ENCODE measurements at regions not wholly inside any gene's neighbourhood (a gene's known extent, or its start where the extent isn't known, plus 50 kb on each side); places are given as distances from the start of the nearest gene placed in this dataset.

DNA sequence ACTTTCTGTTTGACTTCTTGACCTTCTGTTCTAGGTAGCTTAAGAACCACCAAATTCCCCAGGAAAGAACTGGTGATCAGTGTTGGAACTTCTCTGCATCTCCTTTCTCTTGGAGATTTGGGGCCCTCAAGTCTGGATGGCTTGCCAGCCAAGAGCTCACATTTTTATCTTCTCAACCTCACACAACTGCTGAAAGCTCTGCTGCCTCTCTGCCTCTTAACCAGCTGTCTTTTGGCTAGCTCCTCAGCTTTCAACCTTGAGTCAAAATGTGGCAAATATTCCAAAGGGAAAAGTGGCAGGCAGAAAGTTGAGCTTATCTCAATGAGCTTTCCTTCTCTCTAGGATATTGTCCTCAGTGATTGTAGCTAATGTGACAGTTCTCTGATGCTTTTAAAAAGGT is 89.2 kb upstream of the CCDC190 start:
- Histone ChIP-seq H4K8ac (ENCODE audit: extremely low read depth, insufficient read depth, low read length) (no peak overlapping the region), H3K36me3 (ENCODE audit: control insufficient read depth in 2 of 4, insufficient read depth in 4 of 4, low read length in 3 of 4) (no peaks in the 10 kb centered on the region), H3K9me3 (ENCODE audit: insufficient read depth in 2 of 2, low read depth in 1 of 2, low read length in 1 of 2) (no peaks in the 10 kb centered on the region), H3K4me3 (ENCODE audit: extremely low read depth in 1 of 4, insufficient read depth in 2 of 4, low read depth in 3 of 4, low read length in 4 of 4) (no peak overlapping the region), H3K79me1 (ENCODE audit: low read depth, low read length) (no peaks in the 10 kb centered on the region), H2AK5ac (ENCODE audit: low read depth, low read length) (no peak overlapping the region), H3K27ac (ENCODE audit: low read depth, low read length) (no peak overlapping the region), H3K4me2 (ENCODE audit: insufficient read depth in 1 of 2, low read depth in 2 of 2, low read length in 2 of 2) (no peak overlapping the region), H4K20me1 (replicated peaks in 1 of 2; ENCODE audit: control insufficient read depth in 1 of 2, insufficient read depth in 2 of 2, low read length in 2 of 2) (no peaks in the 10 kb centered on the region), H2BK15ac (ENCODE audit: low read length) (no peak overlapping the region), H3K4me1 (replicated peaks in 1 of 4; ENCODE audit: control insufficient read depth in 3 of 4, insufficient read depth in 4 of 4, low read length in 3 of 4) (no peaks in the 10 kb centered on the region), H3K27me3 (replicated peaks in 1 of 4; ENCODE audit: control insufficient read depth in 3 of 4, extremely low read depth in 1 of 4, insufficient read depth in 3 of 4, low read length in 3 of 4) (no peaks in the 10 kb centered on the region), H2BK20ac (ENCODE audit: low read length) (no peak overlapping the region), H4K5ac (ENCODE audit: insufficient read length, low read depth, low read length) (no peak overlapping the region), H2BK12ac (ENCODE audit: low read depth, low read length) (no peak overlapping the region), H3K14ac (ENCODE audit: insufficient read length) (no peak overlapping the region), H3K9ac (replicated peaks in 1 of 4; ENCODE audit: extremely low read depth in 1 of 4, low read depth in 3 of 4, low read length in 3 of 4) (no peak overlapping the region), H4K91ac (replicated peaks; ENCODE audit: insufficient read length, low read length) (no peak overlapping the region), H3K56ac (replicated peaks; ENCODE audit: insufficient read length, low read depth, low read length) (no peak overlapping the region), H3K4ac (replicated peaks; ENCODE audit: insufficient read length, low read depth, low read length) (no peak overlapping the region), H3K79me2 (ENCODE audit: control insufficient read depth in 1 of 2, insufficient read depth in 2 of 2, low read length in 2 of 2) (no peaks in the 10 kb centered on the region), H3K18ac (ENCODE audit: extremely low read depth, low read length) (no peak overlapping the region), H2BK5ac (ENCODE audit: low read depth, low read length) (no peak overlapping the region), H2BK120ac (replicated peaks; ENCODE audit: low read depth, low read length) (no peak overlapping the region), H3K23me2 (ENCODE audit: low read depth, low read length) (no peaks in the 10 kb centered on the region; the same call in 1 of the 2 replicates), H3K23ac (ENCODE audit: insufficient read length) (no peak overlapping the region), H2AFZ (ENCODE audit: low read length) (no peak overlapping the region)
- no peak for DNase-seq (ENCODE audit: low read depth in 1 of 2, low spot score in 2 of 2)
- CTCF ChIA-PET (ENCODE audit: partially characterized antibody), result interaction anchor here (1.1 to 1.8 kb wide), 3 partner anchors 14 to 68 kb away, joined by 3 read pairs; no protein-coding TSS in a partner anchor
- no peak for FAIRE-seq
- TF ChIP-seq CEBPB (IDR thresholded peaks at IDR 0.05; ENCODE audit: low read depth, low read length) (no peak), RAD21 (IDR thresholded peaks at IDR 0.05 in 1 of 2, conservative IDR thresholded peaks at IDR 0.05 in 1 of 2; ENCODE audit: low read depth in 2 of 2, low read length in 2 of 2) (no peak), CBX8 (IDR thresholded peaks at IDR 0.05; ENCODE audit: borderline replicate concordance, low read depth, low read length) (no peak), JUND (IDR thresholded peaks at IDR 0.05; ENCODE audit: low read length) (no peak), KDM5A (IDR thresholded peaks at IDR 0.05; ENCODE audit: low read length) (no peak), TCF12 (IDR thresholded peaks at IDR 0.05; ENCODE audit: low read depth, low read length) (no peak)
- TF ChIP-seq, protein P1, sequence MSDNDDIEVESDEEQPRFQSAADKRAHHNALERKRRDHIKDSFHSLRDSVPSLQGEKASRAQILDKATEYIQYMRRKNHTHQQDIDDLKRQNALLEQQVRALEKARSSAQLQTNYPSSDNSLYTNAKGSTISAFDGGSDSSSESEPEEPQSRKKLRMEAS (IDR thresholded peaks at IDR 0.05), result no peak
- POLR2A ChIA-PET (ENCODE audit: partially characterized antibody), result interaction anchor here (0.5 kb wide), 1 partner anchor 1113 kb away, joined by 3 read pairs; no protein-coding TSS in a partner anchor
